ENCODE measurements at regions not wholly inside any gene's neighbourhood (a gene's known extent, or its start where the extent isn't known, plus 50 kb on each side); places are given as distances from the start of the nearest gene placed in this dataset.
"Not testable (repeated sequence)": the region's sequence is repeated elsewhere in the genome, so short reads cannot be mapped to it uniquely, and the experiment has no call there.

DNA sequence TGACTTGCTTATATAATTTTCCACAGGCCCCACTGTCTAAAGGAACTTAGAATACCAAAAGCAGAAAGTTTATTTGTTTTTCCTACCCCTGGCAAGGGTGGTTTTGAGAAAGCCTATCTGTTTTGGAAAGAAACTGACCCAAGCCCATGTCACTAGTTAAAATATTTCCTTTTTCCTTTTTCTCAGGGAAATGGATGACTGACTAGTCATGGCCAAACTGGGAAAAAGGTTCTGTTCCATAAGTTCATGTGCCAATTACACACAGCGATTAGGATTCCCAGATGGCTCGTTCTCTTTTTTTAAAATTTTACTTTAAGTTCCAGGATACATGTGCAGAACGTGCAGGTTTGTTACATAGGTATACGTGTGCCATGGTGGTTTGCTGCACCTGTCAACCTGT, 157.8 kb downstream of the IGLL1 start:
- H3K36me3 ChIP-seq (ENCODE audit: control insufficient read depth in 1 of 2, insufficient read depth in 2 of 2, low read length in 2 of 2); H3K27me3 ChIP-seq (ENCODE audit: control insufficient read depth in 1 of 2, insufficient read depth in 2 of 2, low read length in 2 of 2); H3K27ac ChIP-seq (ENCODE audit: low read depth, low read length); H3K4me3 ChIP-seq (ENCODE audit: low read depth in 1 of 2, low read length in 2 of 2); H3K9ac ChIP-seq (ENCODE audit: low read depth in 1 of 2, low read length in 2 of 2); H3K4me1 ChIP-seq (ENCODE audit: control insufficient read depth in 1 of 2, insufficient read depth in 2 of 2, low read length in 2 of 2); H3K9me3 ChIP-seq (ENCODE audit: control insufficient read depth in 1 of 2, low read length in 2 of 2): not testable (repeated sequence)

DNA sequence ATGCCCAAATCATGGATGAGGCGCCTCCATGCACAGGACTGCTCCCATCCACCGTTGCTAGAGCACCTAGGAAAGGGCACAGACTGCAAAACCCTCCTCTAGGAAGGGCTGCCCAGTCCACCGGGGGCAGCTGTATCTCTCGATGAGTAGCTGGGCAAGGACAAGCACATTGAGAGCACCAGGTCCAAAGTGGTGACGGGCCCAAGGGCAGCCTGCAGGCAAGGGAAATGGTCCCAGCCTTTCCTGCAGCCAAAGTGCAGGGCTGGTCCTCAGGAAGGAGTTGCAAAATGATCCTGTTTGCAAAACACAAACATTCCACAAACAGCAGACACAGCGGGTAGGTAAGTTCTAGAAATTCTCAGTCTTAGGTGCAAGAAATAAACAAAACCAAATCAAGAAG, 158.8 kb downstream of the IGLL1 start:
- not testable (repeated sequence) for H3K9ac ChIP-seq (ENCODE audit: low read depth in 1 of 2, low read length in 2 of 2); H3K4me3 ChIP-seq (ENCODE audit: low read depth in 1 of 2, low read length in 2 of 2); H3K27ac ChIP-seq (ENCODE audit: low read depth, low read length); H3K4me1 ChIP-seq (ENCODE audit: control insufficient read depth in 1 of 2, insufficient read depth in 2 of 2, low read length in 2 of 2); H3K36me3 ChIP-seq (ENCODE audit: control insufficient read depth in 1 of 2, insufficient read depth in 2 of 2, low read length in 2 of 2); H3K27me3 ChIP-seq (ENCODE audit: control insufficient read depth in 1 of 2, insufficient read depth in 2 of 2, low read length in 2 of 2); H3K9me3 ChIP-seq (ENCODE audit: control insufficient read depth in 1 of 2, low read length in 2 of 2)

DNA sequence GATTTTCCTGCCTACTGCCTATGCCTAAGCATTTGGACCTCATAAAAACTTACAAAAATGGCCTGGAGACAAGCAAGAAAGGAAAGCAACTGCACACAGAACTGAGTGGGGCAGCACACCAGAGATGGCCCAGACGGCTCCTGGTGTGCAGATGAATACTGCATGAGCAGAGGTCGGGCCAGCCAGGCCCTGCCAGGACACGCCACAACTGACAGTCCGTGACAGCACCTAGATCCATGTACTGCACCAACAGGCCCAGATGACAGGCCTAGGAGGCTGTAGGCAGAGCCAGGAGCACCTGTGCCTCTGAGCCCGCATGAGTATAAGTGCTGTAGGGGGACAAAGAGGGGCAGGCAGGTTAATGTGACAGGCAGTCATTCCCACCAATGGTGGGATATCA, 160.2 kb downstream of the IGLL1 start:
- Histone ChIP-seq H3K4me1 (ENCODE audit: control insufficient read depth in 1 of 2, insufficient read depth in 2 of 2, low read length in 2 of 2) (no peaks in the 10 kb centered on the region), H3K4me3 (ENCODE audit: low read depth in 1 of 2, low read length in 2 of 2) (no peak overlapping the region), H3K9me3 (ENCODE audit: control insufficient read depth in 1 of 2, low read length in 2 of 2) (no peaks in the 10 kb centered on the region), H3K27me3 (ENCODE audit: control insufficient read depth in 1 of 2, insufficient read depth in 2 of 2, low read length in 2 of 2) (no peaks in the 10 kb centered on the region), H3K27ac (ENCODE audit: low read depth, low read length) (no peak overlapping the region), H3K36me3 (ENCODE audit: control insufficient read depth in 1 of 2, insufficient read depth in 2 of 2, low read length in 2 of 2) (no peaks in the 10 kb centered on the region), H3K9ac (ENCODE audit: low read depth in 1 of 2, low read length in 2 of 2) (no peak overlapping the region)

DNA sequence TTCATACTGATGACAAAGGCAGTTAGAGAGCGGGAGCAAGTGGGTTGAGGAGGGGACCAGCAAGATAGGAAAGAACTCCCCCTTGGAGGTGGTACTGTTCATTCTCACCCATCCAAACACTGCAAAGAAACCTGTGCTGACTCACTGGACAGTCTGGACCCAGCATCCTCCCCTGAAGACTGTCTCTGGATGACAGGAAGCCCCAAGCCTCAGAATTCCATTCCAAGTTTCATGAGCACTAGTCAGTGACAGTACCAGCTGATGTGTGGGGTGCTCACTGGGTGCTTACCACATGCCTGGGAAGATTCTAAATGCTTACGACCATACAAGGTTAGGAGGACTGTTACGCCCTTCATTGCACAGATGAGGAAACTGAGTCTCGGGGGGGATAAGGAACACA, 160.9 kb downstream of the IGLL1 start:
- Histone ChIP-seq H3K9me3 (ENCODE audit: control insufficient read depth in 1 of 2, low read length in 2 of 2) (no peaks in the 10 kb centered on the region), H3K4me1 (ENCODE audit: control insufficient read depth in 1 of 2, insufficient read depth in 2 of 2, low read length in 2 of 2) (no peaks in the 10 kb centered on the region), H3K4me3 (ENCODE audit: low read depth in 1 of 2, low read length in 2 of 2) (no peak overlapping the region), H3K27me3 (ENCODE audit: control insufficient read depth in 1 of 2, insufficient read depth in 2 of 2, low read length in 2 of 2) (no peaks in the 10 kb centered on the region), H3K9ac (ENCODE audit: low read depth in 1 of 2, low read length in 2 of 2) (no peak overlapping the region), H3K27ac (ENCODE audit: low read depth, low read length) (no peak overlapping the region), H3K36me3 (ENCODE audit: control insufficient read depth in 1 of 2, insufficient read depth in 2 of 2, low read length in 2 of 2) (no peaks in the 10 kb centered on the region)

DNA sequence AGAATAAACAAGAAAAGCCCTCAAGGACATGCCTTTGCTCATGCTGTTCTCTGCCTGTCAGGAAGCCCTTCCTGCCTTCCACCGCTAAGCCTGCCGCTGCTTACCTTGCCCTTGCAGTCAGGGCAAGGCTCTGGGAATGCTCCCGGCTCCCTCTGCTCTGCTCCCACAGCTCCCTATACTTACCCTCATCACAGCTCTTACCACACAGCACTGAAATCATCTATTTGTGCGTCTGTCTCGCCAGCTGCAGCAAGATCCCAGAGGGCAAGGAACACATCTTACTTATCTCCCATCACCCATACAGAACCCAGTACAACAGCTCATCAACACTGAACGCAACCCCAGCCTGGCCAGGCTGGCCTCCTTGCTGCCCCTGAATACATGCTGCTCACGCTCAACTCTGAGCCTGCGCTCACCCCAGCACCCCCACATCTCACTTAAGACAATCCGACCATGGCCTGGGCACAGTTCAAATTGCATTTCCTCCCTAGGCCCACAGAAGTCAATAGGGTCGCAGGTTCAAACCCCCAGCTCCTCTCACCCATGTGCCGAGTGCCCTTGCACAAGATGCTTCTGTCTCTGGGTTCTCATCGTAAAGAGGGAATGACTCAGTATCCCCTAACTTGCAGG, 161.8 kb downstream of the IGLL1 start:
- Histone ChIP-seq H3K9ac (ENCODE audit: low read depth in 1 of 2, low read length in 2 of 2) (no peak overlapping the region), H3K9me3 (ENCODE audit: control insufficient read depth in 1 of 2, low read length in 2 of 2) (no peaks in the 10 kb centered on the region), H3K27ac (ENCODE audit: low read depth, low read length) (no peak overlapping the region), H3K27me3 (ENCODE audit: control insufficient read depth in 1 of 2, insufficient read depth in 2 of 2, low read length in 2 of 2) (no peaks in the 10 kb centered on the region), H3K4me1 (ENCODE audit: control insufficient read depth in 1 of 2, insufficient read depth in 2 of 2, low read length in 2 of 2) (no peaks in the 10 kb centered on the region), H3K4me3 (ENCODE audit: low read depth in 1 of 2, low read length in 2 of 2) (no peak overlapping the region), H3K36me3 (ENCODE audit: control insufficient read depth in 1 of 2, insufficient read depth in 2 of 2, low read length in 2 of 2) (no peaks in the 10 kb centered on the region)

DNA sequence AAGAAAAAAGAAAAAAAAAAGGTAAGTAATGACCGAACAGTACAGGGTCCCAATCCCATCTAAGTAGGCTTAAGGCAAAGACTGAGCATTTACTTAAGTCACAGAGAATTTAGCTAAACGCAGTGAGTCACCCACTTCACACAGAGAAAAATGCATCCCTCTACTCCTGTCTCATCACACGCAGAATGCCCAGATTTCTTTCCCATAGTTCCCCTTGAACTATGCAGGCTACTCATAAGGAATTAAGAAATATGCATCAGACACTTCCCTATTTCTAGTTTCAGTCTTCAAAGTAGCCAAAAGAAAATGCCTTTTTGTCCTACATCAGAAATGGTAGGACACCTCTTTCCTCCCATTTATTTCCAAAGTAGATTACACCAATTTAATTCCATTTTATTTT, 162.8 kb downstream of the IGLL1 start:
- not testable (repeated sequence) for H3K27me3 ChIP-seq (ENCODE audit: control insufficient read depth in 1 of 2, insufficient read depth in 2 of 2, low read length in 2 of 2); H3K4me1 ChIP-seq (ENCODE audit: control insufficient read depth in 1 of 2, insufficient read depth in 2 of 2, low read length in 2 of 2); H3K36me3 ChIP-seq (ENCODE audit: control insufficient read depth in 1 of 2, insufficient read depth in 2 of 2, low read length in 2 of 2); H3K4me3 ChIP-seq (ENCODE audit: low read depth in 1 of 2, low read length in 2 of 2); H3K9me3 ChIP-seq (ENCODE audit: control insufficient read depth in 1 of 2, low read length in 2 of 2); H3K27ac ChIP-seq (ENCODE audit: low read depth, low read length); H3K9ac ChIP-seq (ENCODE audit: low read depth in 1 of 2, low read length in 2 of 2)

DNA sequence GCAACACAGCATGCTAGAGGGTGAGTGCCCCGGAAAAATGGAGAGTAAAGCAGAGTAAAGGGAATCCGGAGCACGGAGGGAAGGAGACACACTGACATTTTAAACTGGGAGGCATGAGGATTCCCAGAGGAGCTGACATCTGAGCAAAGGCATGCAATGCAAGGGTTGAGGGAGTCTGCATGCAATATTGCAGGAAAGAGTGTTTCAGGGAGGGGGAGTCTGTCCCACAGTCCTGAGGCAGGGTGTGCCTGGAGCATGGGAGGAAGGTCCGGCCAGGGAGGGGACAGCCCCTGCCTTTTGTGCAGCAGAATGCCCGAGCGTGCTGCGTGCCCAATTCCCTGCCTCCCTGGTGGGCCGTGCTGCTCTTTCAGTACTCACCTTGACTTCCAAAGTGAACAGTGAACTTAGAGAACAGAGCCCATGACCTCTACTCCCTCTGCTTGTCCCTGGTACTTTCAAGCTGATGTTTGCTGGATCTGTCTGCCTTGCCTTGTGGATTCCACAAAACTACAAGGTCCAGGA, 163.9 kb downstream of the IGLL1 start:
- H3K4me1 ChIP-seq (ENCODE audit: control insufficient read depth in 1 of 2, insufficient read depth in 2 of 2, low read length in 2 of 2); H3K4me3 ChIP-seq (ENCODE audit: low read depth in 1 of 2, low read length in 2 of 2); H3K36me3 ChIP-seq (ENCODE audit: control insufficient read depth in 1 of 2, insufficient read depth in 2 of 2, low read length in 2 of 2); H3K27me3 ChIP-seq (ENCODE audit: control insufficient read depth in 1 of 2, insufficient read depth in 2 of 2, low read length in 2 of 2); H3K9me3 ChIP-seq (ENCODE audit: control insufficient read depth in 1 of 2, low read length in 2 of 2); H3K27ac ChIP-seq (ENCODE audit: low read depth, low read length); H3K9ac ChIP-seq (ENCODE audit: low read depth in 1 of 2, low read length in 2 of 2): not testable (repeated sequence)

DNA sequence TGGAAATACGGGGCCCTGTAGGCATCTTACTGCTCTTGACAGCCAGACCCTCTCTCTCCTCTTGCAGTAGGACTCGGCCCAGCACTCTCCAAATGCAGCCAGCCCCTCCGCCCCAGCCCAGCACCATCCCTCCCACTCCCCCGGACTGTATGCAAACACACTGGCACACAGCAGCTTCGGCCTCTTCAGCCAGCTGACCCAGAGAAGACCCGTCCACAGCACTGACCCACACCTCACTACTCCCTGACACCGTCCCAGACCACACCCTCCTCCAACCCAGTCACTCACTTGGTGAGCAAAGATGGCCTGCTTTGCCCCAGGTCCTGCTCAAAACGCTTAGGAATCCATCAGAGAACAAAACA, 164.6 kb downstream of the IGLL1 start:
- Histone ChIP-seq H3K9me3 (ENCODE audit: control insufficient read depth in 1 of 2, low read length in 2 of 2) (no peaks in the 10 kb centered on the region), H3K4me3 (ENCODE audit: low read depth in 1 of 2, low read length in 2 of 2) (no peak overlapping the region), H3K36me3 (ENCODE audit: control insufficient read depth in 1 of 2, insufficient read depth in 2 of 2, low read length in 2 of 2) (no peaks in the 10 kb centered on the region), H3K9ac (ENCODE audit: low read depth in 1 of 2, low read length in 2 of 2) (no peak overlapping the region), H3K4me1 (ENCODE audit: control insufficient read depth in 1 of 2, insufficient read depth in 2 of 2, low read length in 2 of 2) (no peaks in the 10 kb centered on the region), H3K27ac (ENCODE audit: low read depth, low read length) (no peak overlapping the region), H3K27me3 (ENCODE audit: control insufficient read depth in 1 of 2, insufficient read depth in 2 of 2, low read length in 2 of 2) (no peaks in the 10 kb centered on the region)

DNA sequence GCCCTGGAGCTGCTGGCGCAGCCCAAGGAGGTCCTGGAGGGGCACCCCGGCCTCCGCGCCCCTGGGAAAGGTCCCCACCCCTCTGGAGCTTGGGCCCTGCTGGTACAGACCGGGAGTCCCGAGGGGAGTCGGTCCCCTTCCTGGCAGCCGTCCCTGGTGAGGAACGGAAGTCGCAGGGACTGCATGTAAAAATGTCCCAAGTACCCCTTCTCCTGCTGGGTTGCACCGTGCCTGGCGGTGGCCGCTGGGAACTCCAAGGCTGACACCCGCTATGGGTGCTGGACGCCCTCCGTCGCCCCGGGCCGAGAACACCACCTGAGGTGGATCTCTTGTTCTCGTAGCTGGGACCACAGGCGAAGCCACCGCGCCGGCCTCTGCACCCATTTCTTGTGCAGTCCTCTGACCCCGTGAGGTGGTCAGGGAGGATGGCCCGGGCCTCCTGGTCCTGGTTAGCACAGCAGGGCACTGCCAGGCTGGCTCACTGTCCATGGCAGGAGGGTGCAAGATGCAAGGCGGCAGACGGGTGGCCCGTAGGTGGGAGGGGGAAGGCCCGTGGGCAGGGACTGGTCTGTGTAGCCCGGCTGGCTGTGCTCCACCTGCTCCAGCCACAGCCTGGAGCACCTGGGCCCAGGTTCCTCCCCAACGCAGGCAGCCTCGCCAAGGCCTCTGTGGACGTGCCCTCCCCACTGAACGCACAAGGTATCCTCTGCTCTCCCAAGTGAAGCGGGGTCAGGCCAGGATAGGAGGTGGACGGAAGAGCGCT, 165.2 kb downstream of the IGLL1 start:
- Histone ChIP-seq H3K9me3 (ENCODE audit: control insufficient read depth in 1 of 2, low read length in 2 of 2) (no peaks in the 10 kb centered on the region), H3K27me3 (ENCODE audit: control insufficient read depth in 1 of 2, insufficient read depth in 2 of 2, low read length in 2 of 2) (no peaks in the 10 kb centered on the region), H3K27ac (ENCODE audit: low read depth, low read length) (no peak overlapping the region), H3K36me3 (ENCODE audit: control insufficient read depth in 1 of 2, insufficient read depth in 2 of 2, low read length in 2 of 2) (no peaks in the 10 kb centered on the region), H3K9ac (ENCODE audit: low read depth in 1 of 2, low read length in 2 of 2) (no peak overlapping the region), H3K4me1 (ENCODE audit: control insufficient read depth in 1 of 2, insufficient read depth in 2 of 2, low read length in 2 of 2) (no peaks in the 10 kb centered on the region), H3K4me3 (ENCODE audit: low read depth in 1 of 2, low read length in 2 of 2) (no peak overlapping the region)

DNA sequence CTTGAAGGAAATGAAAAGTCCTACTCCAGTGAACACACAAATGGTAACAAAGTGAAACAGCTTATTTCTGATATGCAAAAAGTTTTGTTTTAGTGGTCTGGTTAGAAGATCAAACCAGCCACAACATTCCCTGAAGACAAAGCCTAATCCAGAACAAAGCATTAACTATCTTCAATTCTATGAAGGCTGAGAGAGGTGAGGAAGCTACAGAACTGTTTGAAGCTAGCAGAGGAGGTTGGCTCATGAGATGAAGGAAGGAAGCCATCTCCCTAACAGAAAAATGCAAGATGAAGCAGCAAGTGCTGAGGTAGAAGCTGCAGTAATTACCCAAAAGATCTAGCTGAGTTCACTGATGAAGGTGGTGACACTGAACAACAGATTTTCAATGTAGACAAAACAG, 168.4 kb downstream of the IGLL1 start:
- Histone ChIP-seq H3K9ac (ENCODE audit: low read depth in 1 of 2, low read length in 2 of 2) (no peak overlapping the region), H3K36me3 (ENCODE audit: control insufficient read depth in 1 of 2, insufficient read depth in 2 of 2, low read length in 2 of 2) (no peaks in the 10 kb centered on the region), H3K27ac (ENCODE audit: low read depth, low read length) (no peak overlapping the region), H3K27me3 (ENCODE audit: control insufficient read depth in 1 of 2, insufficient read depth in 2 of 2, low read length in 2 of 2) (no peaks in the 10 kb centered on the region), H3K4me3 (ENCODE audit: low read depth in 1 of 2, low read length in 2 of 2) (no peak overlapping the region), H3K4me1 (ENCODE audit: control insufficient read depth in 1 of 2, insufficient read depth in 2 of 2, low read length in 2 of 2) (no peaks in the 10 kb centered on the region), H3K9me3 (ENCODE audit: control insufficient read depth in 1 of 2, low read length in 2 of 2) (no peaks in the 10 kb centered on the region)
